NCI-H1048 (cell line): ENCODE measurements at regions not wholly inside any gene's neighbourhood (a gene's known extent, or its start where the extent isn't known, plus 50 kb on each side); places are given as distances from the start of the nearest gene placed in this dataset.

Experiments
- DNase-seq: peaks from one replicate; lab custom pipeline; 2025; lab: John Stamatoyannopoulos, UW

- no peak for DNase-seq
These were observed 725.5 kb downstream of the DNAJB9 start for GRCh38 chr7:109295158-109295557.

GRCh38 chr7:109308816-109309215 is 739.1 kb downstream of the DNAJB9 start:
- DNase-seq = no peak

GRCh38 chr7:109309790-109310189 is 740.1 kb downstream of the DNAJB9 start:
- DNase-seq = no peak

- DNase-seq = no peak
These were observed 748.5 kb downstream of the DNAJB9 start for GRCh38 chr7:109318136-109318535.

GRCh38 chr7:109322833-109323232 is 753.2 kb downstream of the DNAJB9 start:
- DNase-seq = no peak

GRCh38 chr7:109331423-109331822 is 761.7 kb downstream of the DNAJB9 start:
- DNase-seq = no peak

- DNase-seq = no peak
These were observed 766.3 kb downstream of the DNAJB9 start for GRCh38 chr7:109335951-109336350.

GRCh38 chr7:109336531-109336930 is 766.9 kb downstream of the DNAJB9 start:
- DNase-seq = no peak

GRCh38 chr7:109343678-109344077 is 774.0 kb downstream of the DNAJB9 start:
- no peak for DNase-seq

- no peak for DNase-seq
These were observed 781.8 kb downstream of the DNAJB9 start for GRCh38 chr7:109351493-109351892.

- DNase-seq = no peak
These were observed 784.3 kb downstream of the DNAJB9 start for GRCh38 chr7:109354000-109354399.

- DNase-seq = no peak
These were observed 784.9 kb downstream of the DNAJB9 start for GRCh38 chr7:109354552-109354951.

- no peak for DNase-seq
These were observed 806.1 kb downstream of the DNAJB9 start for GRCh38 chr7:109375823-109376222.

GRCh38 chr7:109376576-109376975 is 806.9 kb downstream of the DNAJB9 start:
- DNase-seq = no peak

GRCh38 chr7:109377076-109377884 is 807.6 kb downstream of the DNAJB9 start:
- DNase-seq = no peak

GRCh38 chr7:109386959-109387358 is 817.3 kb downstream of the DNAJB9 start:
- no peak for DNase-seq

GRCh38 chr7:109387530-109387929 is 817.9 kb downstream of the DNAJB9 start:
- no peak for DNase-seq

GRCh38 chr7:109391240-109391639 is 821.6 kb downstream of the DNAJB9 start:
- DNase-seq = no peak

- no peak for DNase-seq
These were observed 832.4 kb downstream of the DNAJB9 start for GRCh38 chr7:109402107-109402506.

GRCh38 chr7:109407756-109408155 is 838.1 kb downstream of the DNAJB9 start:
- DNase-seq = no peak

GRCh38 chr7:109437957-109438356 is 868.3 kb downstream of the DNAJB9 start:
- no peak for DNase-seq

- no peak for DNase-seq
These were observed 880.1 kb downstream of the DNAJB9 start for GRCh38 chr7:109449760-109450159.

- DNase-seq = no peak
These were observed 886.4 kb downstream of the DNAJB9 start for GRCh38 chr7:109456116-109456515.

GRCh38 chr7:109460296-109460695 is 890.6 kb downstream of the DNAJB9 start:
- DNase-seq = no peak
